GM23338 (cell line): ENCODE measurements at regions not wholly inside any gene's neighbourhood (a gene's known extent, or its start where the extent isn't known, plus 50 kb on each side); places are given as distances from the start of the nearest gene placed in this dataset.

ENCODE experiments used
- CREB1 ChIP-seq: fragments of 250-450 bp; sonication (Bioruptor Pico); IDR thresholded peaks from 2 replicates; pipeline ENCODE4 v1.5.0; 2020; ENCODE audit warnings: low read depth, mild to moderate bottlenecking, moderate library complexity
- CTCF ChIP-seq, 2 experiments: fragments of 200-600 bp in 1 of 2; sonication (generic) in 1 of 2; conservative IDR thresholded peaks; 2 replicates each; pipeline versions ENCODE4 v1.5.1 to v1.6.1; 2016 to 2017; ENCODE audit warnings: antibody characterized with exemption in 2 of 2, low read depth in 2 of 2, mild to moderate bottlenecking in 2 of 2, moderate library complexity in 1 of 2
- ETS1 ChIP-seq: IDR thresholded peaks from 2 replicates; pipeline ENCODE4 v1.6.1; 2016; ENCODE audit warnings: antibody characterized with exemption
- EZH2 ChIP-seq: fragments of 200-600 bp; sonication (generic); IDR thresholded peaks from one replicate; pipeline ENCODE4 v1.8.0; 2017; ENCODE audit warnings: antibody characterized with exemption, mild to moderate bottlenecking, low read depth; ENCODE audit not compliant: unreplicated experiment
- JUNB ChIP-seq: IDR thresholded peaks from one replicate; pipeline ENCODE4 v1.6.1; 2016; ENCODE audit warnings: antibody characterized with exemption; ENCODE audit not compliant: unreplicated experiment
- POLR2AphosphoS5 ChIP-seq: IDR thresholded peaks from 2 replicates; pipeline ENCODE4 v1.6.1; 2016; ENCODE audit warnings: antibody characterized with exemption, low read depth
- REST ChIP-seq: IDR thresholded peaks from one replicate; pipeline ENCODE4 v1.6.1; 2018; ENCODE audit warnings: antibody characterized with exemption; ENCODE audit not compliant: unreplicated experiment
- ZNF331 ChIP-seq: fragments of 250-450 bp; sonication (Bioruptor Pico); IDR thresholded peaks from 2 replicates; pipeline ENCODE4 v1.5.0; 2020; ENCODE audit warnings: low read depth, mild to moderate bottlenecking, moderate library complexity
- ZNF462 ChIP-seq: fragments of 250-450 bp; sonication (Bioruptor Pico); IDR thresholded peaks from 2 replicates; pipeline ENCODE4 v1.5.0; 2020; ENCODE audit warnings: mild to moderate bottlenecking, moderate library complexity

GRCh38 chr21:31545036-31545435 lies 114.5 kb upstream of the SOD1 start (continued):
- TF ChIP-seq ZNF462 (no peak), ETS1 (no peak), CTCF (conservative IDR thresholded peaks at IDR 0.05; ENCODE audit: low read depth in 2 of 2) (no peak), POLR2AphosphoS5 (no peak), JUNB (no peak), REST (no peak), CREB1 (no peak), EZH2 (no peak), ZNF331 (CRISPR knock-in tag) (no peak)
